Endothelial cell (in vitro differentiated cells): ENCODE measurements at regions not wholly inside any gene's neighbourhood (a gene's known extent, or its start where the extent isn't known, plus 50 kb on each side); places are given as distances from the start of the nearest gene placed in this dataset.

ENCODE experiments used
- DNase-seq: peaks from one replicate; pipeline ENCODE4 v3.0.0; 2021; ENCODE audit warnings: low spot score
- H3K27ac Mint-ChIP-seq: one replicate; pipeline ENCODE4 v1.8.0; 2021; ENCODE audit warnings: mixed read lengths, inconsistent platforms; ENCODE audit not compliant: unreplicated experiment
- H3K27me3 Mint-ChIP-seq: one replicate; pipeline ENCODE4 v1.8.0; 2021; ENCODE audit warnings: mild to moderate bottlenecking, moderate library complexity, mixed read lengths, inconsistent platforms; ENCODE audit not compliant: unreplicated experiment
- H3K36me3 Mint-ChIP-seq: one replicate; pipeline ENCODE4 v1.8.0; 2021; ENCODE audit warnings: mild to moderate bottlenecking, low read depth, mixed read lengths, inconsistent platforms; ENCODE audit not compliant: unreplicated experiment
- H3K4me1 Mint-ChIP-seq: one replicate; pipeline ENCODE4 v1.8.0; 2021; ENCODE audit warnings: mild to moderate bottlenecking, mixed read lengths, inconsistent platforms; ENCODE audit not compliant: unreplicated experiment
- H3K4me3 Mint-ChIP-seq: one replicate; pipeline ENCODE4 v1.8.0; 2021; ENCODE audit warnings: mild to moderate bottlenecking, mixed read lengths, inconsistent platforms; ENCODE audit not compliant: unreplicated experiment
- H3K9me3 Mint-ChIP-seq: one replicate; pipeline ENCODE4 v1.8.0; 2021; ENCODE audit warnings: mixed read lengths, inconsistent platforms; ENCODE audit not compliant: unreplicated experiment
- TF ChIP-seq, protein P1 (sequence below): fragments of 200-600 bp; sonication (generic); IDR thresholded peaks from one replicate; pipeline ENCODE4 v1.5.0; 2021; ENCODE audit warnings: antibody characterized with exemption; ENCODE audit not compliant: unreplicated experiment

DNA sequence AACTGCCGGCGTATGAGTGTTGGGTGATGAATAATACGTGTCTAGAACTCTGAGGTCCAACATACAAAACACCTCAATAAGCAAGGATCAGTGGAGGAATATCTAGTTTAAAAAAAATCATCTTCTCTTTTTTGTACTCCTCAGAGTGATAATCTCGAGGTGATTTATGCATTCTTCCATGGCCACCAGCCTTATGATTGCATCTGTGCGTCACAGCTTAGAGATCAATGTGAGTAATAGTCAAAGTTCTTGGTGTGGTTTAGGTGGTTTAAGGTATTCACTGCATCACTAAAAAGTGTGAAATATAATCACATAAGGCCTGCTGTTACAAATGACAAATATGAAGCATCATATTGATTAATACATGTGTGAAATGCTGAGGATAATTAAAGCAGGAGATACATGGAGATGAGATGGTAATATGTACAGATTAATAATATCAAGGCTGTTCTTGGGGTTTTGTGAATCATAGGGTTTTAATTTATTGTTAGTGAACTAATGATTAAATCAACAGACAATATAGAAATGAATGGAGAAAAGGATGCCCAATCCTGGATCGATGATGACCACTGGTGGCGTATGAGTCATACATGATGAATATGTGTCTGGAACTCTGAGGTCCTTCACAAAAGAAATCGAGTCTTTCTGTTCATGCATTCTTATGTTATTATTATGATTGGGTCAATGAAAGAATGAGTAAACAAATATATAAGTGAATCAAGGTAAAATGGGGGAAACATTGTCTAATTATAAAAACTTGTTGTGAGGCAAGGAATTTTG, 68.8 kb upstream of the RTL1 start:
- Mint-ChIP-seq H3K4me3 (no peak overlapping the region), H3K9me3 (no peaks in the 10 kb centered on the region), H3K27ac (no peak overlapping the region), H3K4me1 (no peaks in the 10 kb centered on the region), H3K36me3 (no peaks in the 10 kb centered on the region), H3K27me3 (no peaks in the 10 kb centered on the region)
- TF ChIP-seq, protein P1, sequence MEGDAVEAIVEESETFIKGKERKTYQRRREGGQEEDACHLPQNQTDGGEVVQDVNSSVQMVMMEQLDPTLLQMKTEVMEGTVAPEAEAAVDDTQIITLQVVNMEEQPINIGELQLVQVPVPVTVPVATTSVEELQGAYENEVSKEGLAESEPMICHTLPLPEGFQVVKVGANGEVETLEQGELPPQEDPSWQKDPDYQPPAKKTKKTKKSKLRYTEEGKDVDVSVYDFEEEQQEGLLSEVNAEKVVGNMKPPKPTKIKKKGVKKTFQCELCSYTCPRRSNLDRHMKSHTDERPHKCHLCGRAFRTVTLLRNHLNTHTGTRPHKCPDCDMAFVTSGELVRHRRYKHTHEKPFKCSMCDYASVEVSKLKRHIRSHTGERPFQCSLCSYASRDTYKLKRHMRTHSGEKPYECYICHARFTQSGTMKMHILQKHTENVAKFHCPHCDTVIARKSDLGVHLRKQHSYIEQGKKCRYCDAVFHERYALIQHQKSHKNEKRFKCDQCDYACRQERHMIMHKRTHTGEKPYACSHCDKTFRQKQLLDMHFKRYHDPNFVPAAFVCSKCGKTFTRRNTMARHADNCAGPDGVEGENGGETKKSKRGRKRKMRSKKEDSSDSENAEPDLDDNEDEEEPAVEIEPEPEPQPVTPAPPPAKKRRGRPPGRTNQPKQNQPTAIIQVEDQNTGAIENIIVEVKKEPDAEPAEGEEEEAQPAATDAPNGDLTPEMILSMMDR: no peak
- DNase-seq: no peak

DNA sequence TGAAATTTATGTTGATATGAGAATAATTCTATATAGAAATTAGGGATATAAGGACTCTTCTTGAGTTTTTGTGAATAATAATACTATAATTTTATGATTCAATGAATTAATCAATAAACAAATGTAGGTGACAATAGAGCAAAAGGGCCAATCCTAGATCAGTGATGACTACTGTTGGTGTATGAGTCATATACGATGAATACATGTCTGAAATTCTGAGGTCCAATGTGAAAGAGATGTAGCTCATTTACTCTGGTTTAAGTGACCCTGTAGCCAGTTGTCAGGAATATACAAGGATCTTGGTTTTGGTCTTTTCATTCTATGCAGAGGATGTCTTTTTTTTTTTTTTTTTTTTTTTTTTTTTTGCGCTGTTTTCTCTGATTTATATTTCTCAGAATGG, 72.1 kb upstream of the RTL1 start:
- H3K4me3 Mint-ChIP-seq: no peak overlapping the region
- no peak for DNase-seq
- H3K36me3 Mint-ChIP-seq: no peaks in the 10 kb centered on the region
- H3K27ac Mint-ChIP-seq: no peak overlapping the region
- H3K4me1 Mint-ChIP-seq: no peaks in the 10 kb centered on the region
- TF ChIP-seq, protein P1: no peak
- H3K9me3 Mint-ChIP-seq: no peaks in the 10 kb centered on the region
- H3K27me3 Mint-ChIP-seq: no peaks in the 10 kb centered on the region

DNA sequence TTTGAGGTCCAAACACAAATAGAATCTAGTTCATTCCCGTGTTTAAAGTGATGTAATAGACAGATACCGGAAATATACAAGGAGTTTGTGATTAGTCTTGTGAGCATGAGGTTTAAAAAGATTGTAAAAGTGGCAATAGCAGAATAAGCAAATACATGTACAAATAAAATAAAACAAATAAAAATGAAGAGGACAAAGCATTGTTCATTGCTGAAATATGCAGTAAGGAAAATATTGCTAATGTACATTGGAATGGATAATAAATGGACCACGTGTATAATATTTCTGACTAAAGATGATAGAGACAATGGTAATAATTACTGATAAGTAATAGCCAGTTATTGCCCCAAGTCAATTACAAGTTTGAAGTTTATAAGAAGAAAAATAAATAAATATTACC, 75.6 kb upstream of the RTL1 start:
- Mint-ChIP-seq H3K4me1 (no peaks in the 10 kb centered on the region), H3K4me3 (no peak overlapping the region), H3K27me3 (no peaks in the 10 kb centered on the region), H3K36me3 (no peaks in the 10 kb centered on the region), H3K27ac (no peak overlapping the region), H3K9me3 (no peaks in the 10 kb centered on the region)
- TF ChIP-seq, protein P1: no peak
- DNase-seq: no peak

DNA sequence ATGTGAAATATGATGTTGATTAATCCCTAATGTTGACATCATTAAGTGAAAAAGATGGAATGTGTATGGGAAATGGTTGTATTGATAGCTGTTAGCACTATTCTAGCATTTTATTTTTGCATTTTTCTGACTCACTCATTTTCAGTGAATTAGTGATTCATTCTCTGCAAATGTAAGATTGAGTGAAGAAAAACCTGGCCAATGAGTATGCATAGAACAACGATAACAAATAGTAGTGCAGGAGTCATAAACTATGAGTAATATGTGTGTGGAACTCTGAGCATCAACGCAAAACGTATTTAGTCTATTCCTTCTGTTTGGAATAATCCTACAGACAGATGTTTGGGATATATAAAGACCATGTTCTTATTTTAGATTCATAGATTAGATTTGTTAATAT, 76.3 kb upstream of the RTL1 start:
- Mint-ChIP-seq H3K9me3 (no peaks in the 10 kb centered on the region), H3K4me1 (no peaks in the 10 kb centered on the region), H3K27ac (no peak overlapping the region), H3K36me3 (no peaks in the 10 kb centered on the region), H3K4me3 (no peak overlapping the region), H3K27me3 (peaks cover 1% of the 10 kb centered on the region)
- no peak for DNase-seq
- TF ChIP-seq, protein P1: no peak

DNA sequence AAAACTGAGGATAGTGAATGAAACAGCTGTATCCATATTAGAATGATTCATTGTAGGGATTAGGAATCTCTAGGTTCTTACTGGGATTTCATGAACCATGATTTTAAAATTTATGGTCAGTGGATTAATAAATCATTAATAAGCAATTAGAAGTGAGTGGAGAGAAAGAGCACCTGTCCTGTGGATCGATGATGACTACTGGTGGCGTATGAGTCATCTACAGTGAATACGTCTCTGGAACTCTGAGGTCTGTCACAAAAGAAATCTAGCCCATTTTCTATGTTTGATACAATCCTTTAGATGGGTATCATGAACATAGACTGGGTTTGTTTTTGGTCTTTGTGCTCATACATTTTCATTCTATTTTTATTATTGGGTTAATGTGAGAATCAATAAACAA, 77.3 kb upstream of the RTL1 start:
- H3K9me3 Mint-ChIP-seq: no peaks in the 10 kb centered on the region
- peaks cover 1% of the 10 kb centered on the region for H3K27me3 Mint-ChIP-seq
- H3K36me3 Mint-ChIP-seq: no peaks in the 10 kb centered on the region
- TF ChIP-seq, protein P1: no peak
- no peak overlapping the region for H3K4me3 Mint-ChIP-seq
- DNase-seq: no peak
- H3K27ac Mint-ChIP-seq: no peak overlapping the region
- no peaks in the 10 kb centered on the region for H3K4me1 Mint-ChIP-seq
